ENCODE measurements at regions not wholly inside any gene's neighbourhood (a gene's known extent, or its start where the extent isn't known, plus 50 kb on each side); places are given as distances from the start of the nearest gene placed in this dataset.

DNA sequence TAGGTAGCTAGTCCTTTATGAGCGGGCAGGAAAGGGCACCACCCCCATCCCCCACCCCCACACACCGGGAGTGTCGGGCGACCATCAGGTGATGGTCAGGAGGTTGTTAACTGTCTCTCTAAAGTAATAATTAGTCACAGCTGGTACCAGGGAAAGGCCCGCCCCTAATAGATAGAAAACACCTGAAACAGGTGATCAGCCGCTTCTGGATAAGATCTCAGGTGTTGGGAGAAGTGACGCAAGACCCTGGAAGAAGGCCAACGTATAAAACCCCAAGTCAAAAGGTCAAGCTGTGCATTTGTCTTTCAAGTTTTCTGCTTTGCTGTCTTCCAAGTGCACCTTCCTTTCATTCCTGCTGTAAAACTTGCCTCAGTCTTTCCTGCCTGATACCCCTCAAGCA lies 59.6 kb upstream of the LINC00305 start:
- ATAC-seq (no peak), DNase-seq (ENCODE audit: low spot score) (no peak)
- intact Hi-C loops (cut with DNase I), result no loop called here

DNA sequence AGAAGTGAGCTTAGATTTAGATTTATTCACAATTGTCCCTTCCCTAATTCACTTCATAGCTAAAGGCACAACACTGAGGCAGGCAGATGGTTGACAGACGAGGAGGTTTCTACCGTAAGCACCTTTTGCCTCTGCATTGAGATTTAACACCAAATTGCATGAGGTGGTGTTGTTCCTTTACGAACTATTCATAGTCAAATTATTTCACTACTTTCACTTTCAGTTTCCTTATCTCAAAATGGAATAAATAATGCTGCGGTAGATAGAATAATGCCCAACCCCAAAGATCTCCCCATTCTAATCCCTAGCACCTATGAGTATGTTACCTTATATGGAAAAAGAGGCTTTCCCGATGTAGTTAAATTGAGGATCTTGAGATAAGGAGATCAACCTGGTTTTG lies 58.9 kb upstream of the LINC00305 start:
- no peak for DNase-seq (ENCODE audit: low spot score)

DNA sequence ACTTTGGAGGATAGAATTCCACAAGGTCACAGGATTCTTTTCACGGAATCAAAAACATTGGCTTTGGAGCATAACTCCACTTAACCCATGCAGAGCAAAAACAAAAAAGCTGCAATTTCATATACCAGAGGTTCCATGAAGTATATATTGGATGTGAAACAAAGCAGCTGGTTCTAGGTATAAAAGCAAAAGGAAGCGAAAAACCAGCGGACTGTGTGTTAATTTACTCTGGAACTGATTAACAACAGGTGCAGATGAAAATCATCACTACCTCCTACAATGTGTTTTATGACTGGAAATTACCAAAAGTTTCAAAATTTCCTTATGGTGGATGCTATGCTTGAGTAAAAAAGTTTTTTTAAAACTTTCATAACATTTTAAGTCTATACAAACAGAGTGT lies 54.4 kb upstream of the LINC00305 start:
- intact Hi-C loops (cut with DNase I), result no loop called here
- ATAC-seq, result no peak
- no peak for DNase-seq (ENCODE audit: low spot score)

More for the DNA sequence above, 58.9 kb upstream of the LINC00305 start:
- no peak for ATAC-seq
- intact Hi-C loops (cut with DNase I), result no loop called here

DNA sequence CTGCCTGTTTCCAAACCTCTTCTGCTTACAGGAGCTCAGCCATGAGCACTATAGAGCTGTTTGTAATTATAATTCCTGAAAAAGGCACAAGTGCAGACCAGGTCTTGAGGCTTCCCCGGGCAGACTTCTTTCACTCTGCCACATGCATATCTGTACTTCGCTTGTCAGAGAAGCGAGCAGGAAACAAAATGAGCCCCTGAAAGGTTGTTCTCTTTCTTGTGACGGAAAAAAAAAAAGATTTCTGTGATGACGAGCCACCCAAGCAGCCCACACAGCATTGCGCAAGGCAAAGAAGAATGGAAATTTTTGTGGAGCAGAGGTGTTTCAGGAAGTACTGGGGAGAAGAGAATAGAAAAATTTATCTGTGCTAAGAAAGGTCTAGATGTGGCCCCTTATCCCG lies 54.0 kb upstream of the LINC00305 start:
- no peak for DNase-seq (ENCODE audit: low spot score)

DNA sequence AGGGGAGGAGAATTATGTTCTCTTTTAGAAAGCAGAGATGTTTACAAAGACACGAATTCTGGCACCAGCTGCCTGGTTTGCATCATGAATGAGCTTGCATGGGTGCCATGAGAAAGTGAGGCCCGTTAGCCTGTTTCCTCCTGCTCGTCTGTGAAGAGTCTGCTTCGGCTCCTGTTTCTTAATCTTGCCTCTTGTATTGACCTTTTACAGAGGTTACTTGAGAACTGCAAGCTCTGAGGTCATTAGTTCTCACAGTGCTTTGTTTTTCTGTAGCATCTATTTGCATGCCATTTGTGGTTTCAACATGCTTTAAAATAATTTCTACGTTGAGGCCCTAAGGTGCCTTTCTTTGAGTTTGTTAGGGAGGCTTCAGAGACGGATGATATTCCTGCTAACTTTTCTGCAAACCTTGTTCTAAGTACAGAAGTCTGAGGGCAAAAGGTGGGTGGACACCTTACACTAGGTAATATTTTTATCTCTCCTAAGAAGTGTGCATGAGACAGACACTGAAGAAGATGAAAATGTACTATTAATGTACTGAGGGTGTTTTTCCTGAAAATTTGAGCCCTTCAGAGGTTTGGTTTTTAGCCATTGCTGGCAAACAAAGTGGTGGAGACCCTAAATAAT lies 53.4 kb upstream of the LINC00305 start:
- DNase-seq (ENCODE audit: low spot score) (no peak), ATAC-seq (no peak)
- intact Hi-C loops (cut with DNase I), result no loop called here

More for the DNA sequence above, 54.0 kb upstream of the LINC00305 start:
- peak; percentile 50 for ATAC-seq
- intact Hi-C loops (cut with DNase I), result no loop called here

DNA sequence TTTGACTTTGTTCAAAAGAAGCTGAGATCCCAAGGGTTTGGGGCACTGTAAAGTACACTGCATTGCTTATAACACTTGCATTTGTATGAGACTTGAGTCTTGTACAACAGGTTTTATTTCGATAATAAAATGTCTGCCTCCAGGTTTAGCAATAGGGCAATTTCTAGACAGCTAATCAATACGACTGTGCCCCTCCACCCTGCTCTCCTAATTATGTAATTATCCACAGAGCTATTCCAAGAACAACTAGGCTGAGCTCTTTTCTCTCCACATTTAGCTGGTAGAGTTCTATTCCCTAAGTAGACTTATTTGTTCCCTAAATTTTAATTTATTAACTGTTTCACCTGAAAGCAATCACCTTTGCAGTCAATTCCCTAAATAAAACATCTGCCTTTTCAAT lies 52.9 kb upstream of the LINC00305 start:
- no peak for DNase-seq (ENCODE audit: low spot score)
- intact Hi-C loops (cut with DNase I), result no loop called here
- ATAC-seq, result no peak

DNA sequence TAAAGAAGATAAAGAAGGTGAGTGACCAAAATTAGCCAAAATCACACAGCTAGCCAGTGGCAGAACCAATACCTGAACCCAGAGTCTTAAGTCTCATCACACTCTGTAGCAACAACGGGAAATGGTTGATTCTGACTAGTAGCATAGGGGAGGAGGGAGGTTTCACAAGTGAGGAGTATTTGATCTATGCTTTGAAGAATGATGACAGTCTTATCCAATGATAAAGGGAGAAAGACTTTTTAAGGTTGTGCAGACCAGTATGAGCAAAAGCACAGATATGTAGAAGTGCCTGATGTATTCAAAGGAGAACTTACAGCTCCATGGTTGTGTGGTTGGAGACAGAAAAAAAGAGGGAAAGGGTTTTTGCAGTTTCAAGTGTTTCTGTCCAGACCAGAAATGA lies 50.7 kb upstream of the LINC00305 start:
- ATAC-seq (no peak), DNase-seq (ENCODE audit: low spot score) (no peak)
- intact Hi-C loops (cut with DNase I), result no loop called here
